Superior temporal gyrus (tissue), 1 donor: ENCODE measurements at regions not wholly inside any gene's neighbourhood (a gene's known extent, or its start where the extent isn't known, plus 50 kb on each side); places are given as distances from the start of the nearest gene placed in this dataset.

Source experiments
- DNase-seq: peaks from one replicate; pipeline ENCODE4 v3.0.0-alpha.2; 2016; ENCODE audit errors: extremely low spot score

GRCh38 chr5:142434322-142434612 is 109.4 kb upstream of the SPRY4 start:
- no peak for DNase-seq

GRCh38 chr5:142433526-142434321 is 108.9 kb upstream of the SPRY4 start:
- DNase-seq, result no peak

- no peak for DNase-seq
Measured at GRCh38 chr5:142432961-142433360, 108.1 kb upstream of the SPRY4 start.

GRCh38 chr5:142432369-142432863 is 107.6 kb upstream of the SPRY4 start:
- no peak for DNase-seq

GRCh38 chr5:142428773-142429473 is 104.1 kb upstream of the SPRY4 start:
- DNase-seq, result no peak

- DNase-seq, result no peak
Measured at GRCh38 chr5:142428036-142428772, 103.4 kb upstream of the SPRY4 start.

- DNase-seq, result no peak
Measured at GRCh38 chr5:142427529-142427928, 102.7 kb upstream of the SPRY4 start.

GRCh38 chr5:142427015-142427364 is 102.2 kb upstream of the SPRY4 start:
- DNase-seq, result no peak

- no peak for DNase-seq
Measured at GRCh38 chr5:142426129-142427014, 101.6 kb upstream of the SPRY4 start.

- DNase-seq, result no peak
Measured at GRCh38 chr5:142425286-142426065, 100.7 kb upstream of the SPRY4 start.

GRCh38 chr5:142422429-142422828 is 97.6 kb upstream of the SPRY4 start:
- DNase-seq, result no peak

- DNase-seq, result no peak
Measured at GRCh38 chr5:142421621-142422397, 97.0 kb upstream of the SPRY4 start.

GRCh38 chr5:142421228-142421617 is 96.4 kb upstream of the SPRY4 start:
- no peak for DNase-seq

GRCh38 chr5:142420561-142421227 is 95.9 kb upstream of the SPRY4 start:
- DNase-seq, result no peak

- DNase-seq, result no peak
Measured at GRCh38 chr5:142412581-142412980, 87.8 kb upstream of the SPRY4 start.

- no peak for DNase-seq
Measured at GRCh38 chr5:142411656-142412425, 87.0 kb upstream of the SPRY4 start.

- DNase-seq, result no peak
Measured at GRCh38 chr5:142411103-142411502, 86.3 kb upstream of the SPRY4 start.

- DNase-seq, result no peak
Measured at GRCh38 chr5:142408981-142409481, 84.2 kb upstream of the SPRY4 start.

GRCh38 chr5:142408536-142408935 is 83.7 kb upstream of the SPRY4 start:
- no peak for DNase-seq
